GM04504 (cell line): ENCODE measurements at regions not wholly inside any gene's neighbourhood (a gene's known extent, or its start where the extent isn't known, plus 50 kb on each side); places are given as distances from the start of the nearest gene placed in this dataset.
"Not testable (repeated sequence)": the region's sequence is repeated elsewhere in the genome, so short reads cannot be mapped to it uniquely, and the experiment has no call there.

Experiments
- DNase-seq: peaks from one replicate; pipeline ENCODE4 v3.0.0-alpha.2; 2012; ENCODE audit warnings: low read depth

DNA sequence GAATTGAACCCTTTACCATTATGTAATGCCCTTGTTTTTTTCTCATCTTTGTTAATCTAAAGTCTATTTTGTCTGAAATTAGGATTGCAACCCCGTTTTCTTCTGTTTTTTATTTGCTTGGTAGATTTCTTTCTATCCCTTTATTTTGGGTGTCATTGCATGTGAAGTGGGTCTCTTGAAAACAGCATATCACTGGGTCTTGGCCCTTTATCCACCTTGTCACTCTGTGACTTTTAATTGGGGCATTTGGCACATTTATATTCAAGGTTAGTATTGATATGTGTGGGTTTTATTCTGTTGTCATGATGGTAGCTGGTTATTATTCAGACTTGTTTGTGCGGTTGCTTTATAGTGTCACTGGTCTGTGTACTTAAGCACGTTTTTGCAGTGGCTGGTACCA lies 117.4 kb upstream of the MARCHF11 start:
- DNase-seq, result no peak

GRCh38 chr5:16291894-16292293 lies 112.3 kb upstream of the MARCHF11 start:
- DNase-seq, result no peak

GRCh38 chr5:16291474-16291873 lies 111.9 kb upstream of the MARCHF11 start:
- no peak for DNase-seq

- DNase-seq, result no peak
Measured at GRCh38 chr5:16283791-16284190, 104.2 kb upstream of the MARCHF11 start.

- DNase-seq, result not testable (repeated sequence)
Measured at GRCh38 chr5:16276859-16277258, 97.3 kb upstream of the MARCHF11 start.

DNA sequence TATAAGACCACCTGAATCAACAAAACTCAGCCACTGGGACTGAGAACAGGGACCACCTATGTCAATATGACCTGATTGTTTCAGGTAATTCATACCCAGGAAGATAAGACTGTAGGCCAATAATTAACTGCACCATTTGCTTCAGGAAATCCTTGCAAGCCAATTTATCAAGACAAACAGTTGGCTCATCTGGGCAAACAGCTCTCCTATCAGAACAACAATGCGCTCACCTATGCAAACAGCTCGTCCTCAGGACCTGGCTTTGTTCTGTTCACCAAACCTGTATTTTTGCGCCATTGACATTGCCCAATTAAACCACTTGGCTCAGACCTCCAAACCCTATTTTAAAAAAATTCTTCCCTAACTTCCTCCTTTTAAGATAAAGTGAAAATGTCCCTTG lies 92.3 kb upstream of the MARCHF11 start:
- no peak for DNase-seq

GRCh38 chr5:16265141-16265540 lies 85.5 kb upstream of the MARCHF11 start:
- DNase-seq, result no peak

- no peak for DNase-seq
Measured at GRCh38 chr5:16260000-16260399, 80.4 kb upstream of the MARCHF11 start.

DNA sequence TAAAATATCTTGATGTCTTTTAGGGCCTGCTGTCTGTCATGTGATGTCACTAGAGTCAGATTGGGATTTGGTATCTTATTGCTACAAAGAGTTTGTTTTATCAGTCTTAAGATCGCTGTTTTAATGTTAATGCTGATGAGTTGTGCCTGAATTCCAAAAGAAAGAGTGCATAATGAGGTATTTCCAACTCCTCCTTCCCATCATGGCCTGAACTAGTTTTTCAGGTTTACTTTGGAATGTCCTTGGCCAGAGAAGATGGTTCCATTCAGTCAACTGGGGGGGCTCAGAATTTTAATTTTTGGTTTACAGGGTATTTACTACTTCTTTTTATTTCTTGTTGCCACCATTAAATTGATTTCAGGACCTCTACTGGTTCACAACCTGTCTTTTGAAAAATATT lies 74.3 kb upstream of the MARCHF11 start:
- no peak for DNase-seq

DNA sequence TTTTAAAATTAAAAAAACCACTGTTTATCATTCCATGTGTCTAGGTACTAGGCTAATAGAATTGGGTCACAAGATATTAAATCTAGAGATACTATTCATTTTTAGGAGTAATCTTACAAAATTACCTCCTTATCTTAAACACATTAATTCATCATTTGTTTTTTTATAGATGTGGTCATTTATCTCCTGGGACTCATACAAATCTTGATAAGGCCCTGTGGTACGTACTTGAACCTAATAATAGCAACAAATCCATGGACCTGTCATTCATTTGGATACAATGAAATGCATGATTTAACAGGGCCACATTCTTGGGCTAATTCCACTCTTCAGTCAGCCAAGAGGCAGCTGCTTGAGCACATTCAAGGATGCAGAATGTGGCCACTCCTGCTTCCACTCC lies 66.4 kb upstream of the MARCHF11 start:
- no peak for DNase-seq

DNA sequence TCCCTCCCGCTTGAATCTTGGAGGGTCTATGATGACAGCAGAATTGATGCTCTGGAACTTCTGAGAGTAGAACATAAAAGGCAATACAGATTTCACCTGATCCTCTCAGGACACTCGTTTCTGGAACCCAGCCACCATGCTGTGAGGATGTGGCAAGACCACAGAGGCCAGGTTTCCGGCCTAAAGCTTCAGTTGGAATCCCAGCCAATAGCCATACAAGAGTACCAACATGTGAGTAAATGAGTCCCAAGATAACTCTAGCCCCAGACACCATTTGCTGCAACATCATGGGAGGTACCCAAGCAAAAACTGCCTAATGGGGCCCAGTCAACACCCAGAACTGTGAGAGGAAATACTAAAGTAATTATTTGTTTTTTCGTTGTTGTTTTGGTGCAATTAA lies 65.7 kb upstream of the MARCHF11 start:
- DNase-seq, result no peak

DNA sequence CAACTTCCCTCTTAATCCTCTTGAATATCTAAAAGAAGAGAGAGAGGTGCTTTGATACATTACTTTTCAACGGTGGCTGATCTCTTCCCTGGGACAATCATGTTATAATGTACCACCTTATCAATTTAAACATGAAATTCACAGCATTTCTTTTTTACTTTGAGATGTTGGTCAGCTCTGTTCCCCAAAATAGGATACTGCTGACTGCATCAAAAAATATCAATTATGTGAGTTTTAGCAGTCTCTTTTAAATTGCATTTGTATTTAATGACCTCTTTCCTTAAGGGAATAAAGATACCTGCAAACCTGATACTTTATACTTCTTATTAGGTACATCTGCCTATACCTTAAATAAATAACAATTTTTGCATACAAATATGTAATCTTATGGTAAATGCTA lies 58.4 kb upstream of the MARCHF11 start:
- no peak for DNase-seq

DNA sequence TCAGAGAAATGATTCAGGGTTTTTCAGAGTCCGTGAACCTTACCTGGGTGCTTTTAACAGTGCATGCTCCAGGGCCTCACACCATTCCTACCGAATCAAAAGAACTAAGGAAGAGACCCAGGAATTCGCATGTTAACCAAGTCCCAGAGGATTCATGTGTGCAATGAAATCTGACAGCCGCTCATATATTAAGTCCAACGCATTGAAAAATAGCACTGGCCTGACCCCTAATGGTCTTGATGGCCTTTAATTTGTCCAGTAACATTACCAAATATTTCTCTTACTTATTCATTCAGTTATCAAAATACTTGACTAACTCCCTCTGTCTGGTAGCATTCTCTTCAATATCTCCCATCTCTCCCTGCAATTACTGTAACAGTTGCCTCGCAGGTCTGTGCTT lies 55.0 kb upstream of the MARCHF11 start:
- no peak for DNase-seq

- no peak for DNase-seq
Measured at GRCh38 chr5:16233730-16234129, 54.1 kb upstream of the MARCHF11 start.

DNA sequence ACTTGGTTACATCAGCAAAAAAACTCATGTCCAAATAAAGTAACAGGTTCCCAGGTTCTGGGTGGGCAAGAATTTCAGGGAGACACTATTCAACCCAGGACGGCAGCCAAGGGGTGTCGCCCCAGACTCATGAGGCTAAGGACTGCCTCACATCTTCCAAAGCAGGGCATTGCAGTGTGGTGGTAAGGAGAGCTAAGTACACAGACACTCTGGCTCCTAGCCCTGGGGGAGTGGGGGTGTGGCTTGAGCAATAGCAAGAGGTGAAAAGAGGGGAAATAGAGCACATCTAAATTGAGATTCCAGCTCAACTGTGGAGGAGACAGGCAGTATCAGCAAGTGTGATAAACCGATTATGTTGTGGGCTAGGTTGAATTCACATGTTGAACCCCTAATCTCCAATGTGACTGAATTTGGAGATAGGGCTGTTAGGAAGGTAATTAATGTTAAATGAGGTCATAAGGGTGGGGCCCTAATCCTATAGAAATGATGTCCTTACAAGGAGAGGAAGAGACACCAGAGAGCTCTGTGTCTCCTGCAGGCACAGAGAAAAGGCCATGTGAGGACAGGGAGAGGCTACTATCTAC lies 49.9 kb upstream of the MARCHF11 start:
- DNase-seq, result no peak
